Small intestine (tissue), 7 donors: ENCODE measurements at regions not wholly inside any gene's neighbourhood (a gene's known extent, or its start where the extent isn't known, plus 50 kb on each side); places are given as distances from the start of the nearest gene placed in this dataset.

Experiments
- DNase-seq, 2 donors: peaks; one replicate each; pipeline versions ENCODE4 v3.0.0 to v3.0.0-alpha.2; 2013
- FAIRE-seq: peaks from 2 replicates; lab custom pipeline; 2012; peaks lifted over from hg19 to GRCh38; lab: Jason Lieb, UNC
- H3K27ac ChIP-seq, 3 donors: one replicate each; pipeline ENCODE4 v1.5.1; 2013; ENCODE audit warnings: low read length in 2 of 3, mild to moderate bottlenecking in 2 of 3, control low read depth in 1 of 3, inconsistent platforms in 1 of 3, low read depth in 1 of 3, moderate library complexity in 1 of 3
- H3K27me3 ChIP-seq, 3 donors: one replicate each; pipeline ENCODE4 v1.6.1; 2013; ENCODE audit warnings: low read length in 3 of 3, inconsistent platforms in 1 of 3; ENCODE audit not compliant: control insufficient read depth in 3 of 3, insufficient read depth in 3 of 3
- H3K36me3 ChIP-seq, 3 donors: one replicate each; pipeline ENCODE4 v1.6.1; 2013; ENCODE audit warnings: low read length in 3 of 3, inconsistent platforms in 1 of 3, low read depth in 1 of 3, mild to moderate bottlenecking in 1 of 3, moderate library complexity in 1 of 3; ENCODE audit not compliant: control insufficient read depth in 3 of 3, insufficient read depth in 2 of 3
- H3K4me1 ChIP-seq, 3 donors: one replicate each; pipeline ENCODE4 v1.6.1; 2013; ENCODE audit warnings: low read length in 2 of 3, inconsistent platforms in 1 of 3, low read depth in 1 of 3, mild to moderate bottlenecking in 1 of 3, moderate library complexity in 1 of 3; ENCODE audit not compliant: control insufficient read depth in 3 of 3, insufficient read depth in 2 of 3
- H3K4me3 ChIP-seq, 3 donors: one replicate each; pipeline ENCODE4 v1.5.1; 2013; ENCODE audit warnings: low read length in 3 of 3, control low read depth in 1 of 3, inconsistent platforms in 1 of 3, low read depth in 1 of 3, mild to moderate bottlenecking in 1 of 3, moderate library complexity in 1 of 3
- H3K9me3 ChIP-seq, 2 donors: one replicate each; pipeline ENCODE4 v1.6.1; 2013; ENCODE audit warnings: low read depth in 1 of 2, low read length in 1 of 2; ENCODE audit not compliant: control insufficient read depth in 2 of 2, insufficient read depth in 1 of 2
- WGBS, 3 donors: extraction: QIAGEN DNeasy Blood & Tissue Kit; methylation state at CpG; one replicate each; pipeline ENCODE4 v1.1.7; 2013; 5-methylcytosine and 5-hydroxymethylcytosine counted together
- donor health status: healthy with polysubstance abuse.
- donor health status: control.
- donor health status: control.
- donor health status: Bipolar disorder and iron deficiency.
- donor health status: healthy.

DNA sequence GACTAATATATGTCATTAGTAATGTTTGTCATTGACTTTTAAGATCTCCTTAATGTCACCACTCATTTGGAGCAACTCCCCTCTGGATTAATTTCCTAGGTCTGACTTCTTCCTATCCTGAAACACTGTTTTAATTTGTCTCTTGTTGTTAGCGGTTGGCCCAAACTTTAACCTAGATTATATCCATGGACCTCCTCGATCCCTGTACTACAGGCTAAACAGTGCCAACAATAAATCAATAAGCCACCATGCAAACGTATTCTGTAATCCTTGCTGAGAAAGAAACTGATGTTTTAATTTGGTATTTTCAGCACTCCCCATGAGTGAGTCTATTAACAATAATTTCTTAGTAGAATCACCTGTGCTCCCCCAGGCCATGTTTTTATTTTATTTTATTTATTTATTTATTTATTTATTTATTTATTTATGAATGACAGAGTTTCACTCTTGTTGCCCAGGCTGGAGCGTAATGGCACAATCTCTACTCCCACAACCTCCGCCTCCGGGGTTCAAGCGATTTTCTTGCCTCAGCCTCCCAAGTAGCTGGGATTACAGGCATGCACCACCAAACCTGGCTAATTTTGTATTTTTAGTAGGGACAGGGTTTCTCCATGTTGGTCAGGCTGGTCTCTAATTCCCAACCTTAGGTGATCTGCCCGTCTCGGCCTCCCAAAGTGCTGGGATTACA, 204.1 kb downstream of the IL15 start:
- FAIRE-seq (no peak), DNase-seq (no peak)
- WGBS, 3 donors = 86 to 89% (median 89%) methylated on average over 9 of the region's 9 CpGs
- no peak overlapping the region for H3K4me3 ChIP-seq
- no peaks in the 10 kb centered on the region for H3K36me3 ChIP-seq
- no peaks in the 10 kb centered on the region for H3K27me3 ChIP-seq
- no peaks in the 10 kb centered on the region for H3K9me3 ChIP-seq
- no peaks in the 10 kb centered on the region for H3K4me1 ChIP-seq
- no peak overlapping the region for H3K27ac ChIP-seq

GRCh38 chr4:141843136-141843535, 206.8 kb downstream of the IL15 start:
- no peaks in the 10 kb centered on the region for H3K36me3 ChIP-seq
- H3K27ac ChIP-seq = no peak overlapping the region
- WGBS, 3 donors = 57 to 73% (median 62%) methylated on average over 2 of the region's 2 CpGs
- H3K9me3 ChIP-seq = no peaks in the 10 kb centered on the region
- DNase-seq (no peak), FAIRE-seq (no peak)
- H3K27me3 ChIP-seq = no peaks in the 10 kb centered on the region
- no peaks in the 10 kb centered on the region for H3K4me1 ChIP-seq
- no peak overlapping the region for H3K4me3 ChIP-seq

- no peak overlapping the region for H3K27ac ChIP-seq
- FAIRE-seq (no peak), DNase-seq (no peak)
Observed at GRCh38 chr4:141845901-141846300, 209.5 kb downstream of the IL15 start.

GRCh38 chr4:141849367-141849766, 213.0 kb downstream of the IL15 start:
- Histone ChIP-seq H3K4me1 (no peaks in the 10 kb centered on the region), H3K27ac (no peak overlapping the region), H3K36me3 (no peaks in the 10 kb centered on the region), H3K27me3 (no peaks in the 10 kb centered on the region), H3K4me3 (no peak overlapping the region), H3K9me3 (no peaks in the 10 kb centered on the region)
- 13 to 52% (median 20%) methylated on average over 1 of the region's 1 CpG for WGBS, 3 donors
- no peak for FAIRE-seq
- DNase-seq = no peak

More at GRCh38 chr4:141845901-141846300, 209.5 kb downstream of the IL15 start:
- H3K9me3 ChIP-seq = no peaks in the 10 kb centered on the region
- no peaks in the 10 kb centered on the region for H3K4me1 ChIP-seq
- H3K4me3 ChIP-seq = no peak overlapping the region
- H3K36me3 ChIP-seq = no peaks in the 10 kb centered on the region
- H3K27me3 ChIP-seq = no peaks in the 10 kb centered on the region

DNA sequence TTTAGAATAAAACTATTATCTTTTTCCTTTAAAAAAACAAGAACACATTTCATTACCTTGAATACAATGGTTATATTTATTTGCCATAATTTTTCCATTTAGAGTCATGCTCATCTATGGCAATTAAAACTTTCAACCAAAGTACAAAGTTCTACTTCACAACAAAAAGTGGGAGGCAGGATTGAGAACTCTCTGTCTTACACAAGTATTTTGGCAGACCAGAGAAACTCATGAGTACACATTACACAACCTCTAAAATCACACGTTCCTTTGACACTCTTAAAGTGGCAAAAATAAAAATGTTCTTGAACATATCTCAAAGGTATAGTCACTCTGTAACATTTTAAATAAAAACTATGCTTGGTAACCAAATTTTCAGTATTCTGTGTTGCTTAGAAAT, 213.4 kb downstream of the IL15 start:
- no peaks in the 10 kb centered on the region for H3K36me3 ChIP-seq
- no peaks in the 10 kb centered on the region for H3K4me1 ChIP-seq
- DNase-seq = no peak
- no peaks in the 10 kb centered on the region for H3K9me3 ChIP-seq
- FAIRE-seq = no peak
- 10 to 34% (median 25%) methylated on average over 1 of the region's 1 CpG for WGBS, 3 donors
- H3K27ac ChIP-seq = no peak overlapping the region
- H3K4me3 ChIP-seq = no peak overlapping the region
- H3K27me3 ChIP-seq = no peaks in the 10 kb centered on the region

DNA sequence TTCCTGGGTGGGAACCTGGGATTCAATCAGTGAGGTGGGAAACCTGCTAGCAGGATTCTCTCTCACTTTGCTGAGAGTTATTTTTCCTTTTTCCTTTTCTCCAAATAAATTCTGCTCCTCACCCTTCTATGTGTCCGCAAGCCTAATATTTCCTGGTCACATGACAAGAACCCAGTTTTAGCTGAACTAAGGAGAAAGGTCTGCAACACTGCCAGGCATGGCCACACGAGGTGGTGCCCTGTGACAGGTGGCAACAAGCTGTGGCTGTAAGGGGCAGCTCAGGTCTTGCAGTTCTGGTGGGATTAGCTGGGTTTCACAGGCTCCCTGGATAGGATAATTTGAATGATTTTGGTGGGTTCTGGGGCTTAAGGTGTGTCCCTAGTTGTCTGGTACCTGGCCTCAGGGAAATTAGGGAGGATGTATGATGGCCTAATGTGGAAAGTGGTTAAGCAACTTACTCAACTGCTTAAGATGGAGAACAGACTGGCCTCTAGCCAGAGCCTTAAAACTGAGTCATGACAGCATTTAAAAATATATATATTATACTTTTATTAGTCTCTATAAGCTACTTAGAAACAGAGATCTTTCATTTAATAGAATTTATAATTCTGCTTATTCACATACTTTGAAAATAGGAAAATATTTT, 215.0 kb downstream of the IL15 start:
- no peak for FAIRE-seq

GRCh38 chr4:141853091-141853764, 216.8 kb downstream of the IL15 start:
- no peaks in the 10 kb centered on the region for H3K4me1 ChIP-seq
- 20 to 57% (median 32%) methylated on average over 12 of the region's 12 CpGs for WGBS, 3 donors
- H3K36me3 ChIP-seq = no peaks in the 10 kb centered on the region
- no peak overlapping the region for H3K4me3 ChIP-seq
- H3K27me3 ChIP-seq = no peaks in the 10 kb centered on the region
- FAIRE-seq (no peak), DNase-seq (peak; percentile 27 to 37)
- no peak overlapping the region for H3K27ac ChIP-seq
- H3K9me3 ChIP-seq = peaks cover 0 to 10% of the 10 kb centered on the region in 2 donors

More for the DNA sequence above, 215.0 kb downstream of the IL15 start:
- no peaks in the 10 kb centered on the region for H3K4me1 ChIP-seq
- no peak overlapping the region for H3K27ac ChIP-seq
- H3K36me3 ChIP-seq = no peaks in the 10 kb centered on the region
- no peak for DNase-seq
- H3K4me3 ChIP-seq = no peak overlapping the region
- peaks cover 0 to 10% of the 10 kb centered on the region in 2 donors for H3K9me3 ChIP-seq
- 55 to 74% (median 65%) methylated on average over 2 of the region's 2 CpGs for WGBS, 3 donors
- no peaks in the 10 kb centered on the region for H3K27me3 ChIP-seq

- WGBS, 3 donors = 89 to 100% (median 97%) methylated on average over 1 of the region's 1 CpG
- H3K4me3 ChIP-seq = no peak overlapping the region
- FAIRE-seq = no peak
- no peak overlapping the region for H3K27ac ChIP-seq
- peaks cover 0 to 10% of the 10 kb centered on the region in 2 donors for H3K9me3 ChIP-seq
- no peaks in the 10 kb centered on the region for H3K4me1 ChIP-seq
- no peak for DNase-seq
- no peaks in the 10 kb centered on the region for H3K27me3 ChIP-seq
- no peaks in the 10 kb centered on the region for H3K36me3 ChIP-seq
Observed at GRCh38 chr4:141858437-141858836, 222.1 kb downstream of the IL15 start.
